ENCODE measurements at regions not wholly inside any gene's neighbourhood (a gene's known extent, or its start where the extent isn't known, plus 50 kb on each side); places are given as distances from the start of the nearest gene placed in this dataset.
A peak's percentile ranks its signal among the peaks of the same experiment; 100 is the strongest.

DNA sequence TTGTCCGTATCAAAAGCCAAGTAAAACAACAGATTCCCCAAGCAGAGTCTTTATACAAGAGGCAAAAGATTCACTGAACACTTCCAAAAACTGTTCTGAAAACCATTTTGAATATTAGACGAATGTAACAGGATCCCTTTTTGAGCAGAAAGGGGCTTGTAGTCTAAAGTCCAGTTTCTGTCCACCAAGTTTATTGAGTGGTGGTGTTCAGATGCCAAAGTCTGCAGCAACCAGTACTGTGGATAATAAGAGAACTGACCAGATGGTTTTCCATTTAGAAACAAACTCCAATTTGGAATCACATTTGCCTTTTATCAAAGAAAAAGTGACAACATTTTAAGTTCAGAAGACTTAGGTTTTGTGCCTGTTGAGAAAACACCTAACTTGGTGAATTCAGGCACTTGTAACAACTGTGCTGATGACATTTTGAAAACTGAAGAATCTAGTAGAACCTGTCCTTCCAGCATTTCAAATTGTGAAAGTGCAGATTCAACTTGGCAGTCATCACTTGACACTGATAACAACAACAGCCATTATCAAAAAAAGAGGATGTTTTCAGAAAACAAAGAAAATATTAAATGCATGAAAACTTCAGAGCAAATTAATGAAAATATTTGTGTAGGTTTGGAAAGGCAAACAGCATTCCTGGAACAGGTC is 217.1 kb downstream of the CSNK2A3 start:
- no peak for DNase-seq

GRCh38 chr11:11129118-11129517 is 223.9 kb downstream of the CSNK2A3 start:
- no peak for DNase-seq

DNA sequence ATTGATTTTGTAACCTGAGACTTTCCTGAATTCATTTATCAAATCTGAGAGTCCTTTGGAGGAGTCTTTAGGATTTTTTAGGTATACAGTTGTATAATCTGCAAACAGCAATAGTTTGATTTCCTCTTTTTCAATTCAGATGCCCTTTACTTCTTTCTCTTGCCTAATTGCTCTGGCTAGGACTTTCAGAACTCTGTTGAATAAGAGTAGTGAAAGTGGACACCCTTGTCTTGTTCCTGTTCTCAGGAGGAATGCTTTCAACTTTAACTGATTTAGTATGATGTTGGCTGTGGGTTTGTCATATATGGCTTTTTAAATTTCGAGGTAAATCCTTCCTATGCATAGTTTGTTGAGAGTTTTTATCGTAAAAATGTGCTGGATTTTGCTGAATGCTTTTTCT is 227.4 kb downstream of the CSNK2A3 start:
- no peak for DNase-seq

GRCh38 chr11:11122749-11123148 is 230.3 kb downstream of the CSNK2A3 start:
- no peak for DNase-seq

DNA sequence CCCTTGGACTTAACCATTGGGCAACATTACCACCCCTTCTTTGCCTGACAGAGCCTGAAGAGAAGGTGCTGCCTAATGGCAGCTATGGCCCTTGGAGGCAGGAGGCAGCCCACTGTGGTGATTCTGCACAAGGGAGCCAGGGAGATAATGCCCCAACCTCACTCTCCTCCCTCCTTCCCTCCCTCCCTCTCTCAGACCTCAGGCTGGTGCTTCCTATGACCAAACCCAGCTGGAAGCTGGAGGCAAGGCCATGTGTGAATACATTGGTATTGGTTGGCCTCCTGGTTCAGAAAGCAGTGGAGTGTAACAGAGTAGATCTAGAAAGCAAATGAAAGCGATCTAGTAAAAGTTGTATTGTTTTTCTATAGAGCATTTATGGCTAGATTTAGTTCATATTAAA is 233.1 kb downstream of the CSNK2A3 start:
- no peak for DNase-seq

- no peak for DNase-seq
These were observed 235.3 kb downstream of the CSNK2A3 start for GRCh38 chr11:11117730-11118129.

GRCh38 chr11:11115475-11115874 is 237.6 kb downstream of the CSNK2A3 start:
- no peak for DNase-seq

DNA sequence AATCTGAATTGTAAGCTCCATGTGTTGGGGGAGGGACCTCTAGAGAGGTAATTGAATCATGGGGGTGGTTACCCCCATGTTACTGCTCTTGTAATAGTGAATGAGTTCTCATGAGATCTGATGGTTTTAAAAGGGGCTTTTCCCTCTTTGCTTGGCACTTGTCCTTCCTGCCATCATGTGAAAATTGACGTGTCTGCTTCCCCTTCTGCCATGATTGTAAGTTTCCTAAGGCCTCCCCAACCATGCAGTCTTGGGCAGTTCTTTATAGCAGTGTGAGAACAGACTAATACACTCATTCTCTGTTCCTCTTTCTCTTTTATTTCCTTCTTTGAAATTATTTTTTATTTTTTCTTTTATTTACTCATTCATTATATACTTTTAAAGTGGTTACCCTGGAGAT is 239.4 kb downstream of the CSNK2A3 start:
- no peak for DNase-seq

DNA sequence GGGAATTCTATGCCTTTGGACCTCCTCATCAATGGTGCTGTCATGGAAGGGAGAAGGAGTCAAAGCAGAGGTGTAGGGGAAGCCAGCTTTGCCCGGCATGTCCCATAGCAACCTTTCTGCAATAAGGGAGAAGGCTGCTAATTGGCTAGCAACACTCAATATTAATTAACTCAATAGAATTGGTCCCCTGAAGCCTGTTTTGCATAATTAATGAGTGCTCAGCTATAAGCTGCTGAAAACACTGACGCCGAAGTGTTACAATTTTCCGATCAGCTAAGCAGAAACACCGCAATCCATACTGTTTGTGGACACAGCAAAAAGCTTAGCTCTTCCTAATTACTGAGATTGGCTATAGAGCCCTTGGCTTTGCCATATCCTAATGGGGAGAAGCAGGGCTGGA is 245.0 kb downstream of the CSNK2A3 start:
- no peak for DNase-seq

GRCh38 chr11:11107076-11107723 is 245.8 kb downstream of the CSNK2A3 start:
- DNase-seq, result no peak

GRCh38 chr11:11105361-11105760 is 247.5 kb upstream of the ZBED5 start:
- DNase-seq, result no peak

- no peak for DNase-seq
These were observed 238.2 kb upstream of the ZBED5 start for GRCh38 chr11:11095831-11096723.

DNA sequence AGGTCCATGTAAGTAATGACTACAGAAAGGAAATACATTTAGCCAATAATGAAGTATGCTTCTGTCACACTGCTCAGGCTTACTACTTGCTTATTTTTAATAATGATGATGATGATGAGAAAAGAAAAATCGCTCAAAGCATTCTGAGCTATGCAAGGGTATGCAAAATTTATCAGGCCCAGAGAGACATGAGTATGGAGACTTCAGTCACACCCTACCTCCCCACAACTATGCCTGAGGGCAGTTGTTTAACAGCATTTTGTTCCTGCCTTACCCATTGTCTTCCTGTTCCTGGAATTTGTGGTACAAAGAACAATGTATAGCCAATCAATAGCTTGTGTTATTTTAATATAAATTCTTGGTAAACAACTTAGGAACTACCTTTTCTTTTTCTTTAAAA is 232.6 kb upstream of the ZBED5 start:
- DNase-seq, result no peak

- no peak for DNase-seq
These were observed 232.0 kb upstream of the ZBED5 start for GRCh38 chr11:11089805-11090204.

DNA sequence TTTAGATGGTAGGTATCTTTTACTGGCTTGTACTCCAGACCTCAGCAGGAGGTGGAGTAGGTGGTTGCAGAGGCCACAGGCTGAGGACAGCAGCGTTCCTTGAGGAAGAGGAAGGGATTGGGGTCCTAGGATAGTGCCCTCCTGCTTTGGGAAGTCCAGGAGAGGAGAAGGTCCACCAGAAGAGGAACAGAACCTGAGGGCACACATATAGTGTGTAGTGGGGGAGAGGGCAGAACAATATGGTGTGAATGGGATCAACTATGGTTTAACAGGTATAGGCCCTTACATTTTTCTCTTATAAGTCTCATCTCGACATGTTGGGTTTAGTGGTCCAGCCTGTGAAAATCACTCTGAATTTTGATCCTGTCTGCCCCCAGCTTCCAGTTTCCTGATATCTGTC is 229.1 kb upstream of the ZBED5 start:
- no peak for DNase-seq

DNA sequence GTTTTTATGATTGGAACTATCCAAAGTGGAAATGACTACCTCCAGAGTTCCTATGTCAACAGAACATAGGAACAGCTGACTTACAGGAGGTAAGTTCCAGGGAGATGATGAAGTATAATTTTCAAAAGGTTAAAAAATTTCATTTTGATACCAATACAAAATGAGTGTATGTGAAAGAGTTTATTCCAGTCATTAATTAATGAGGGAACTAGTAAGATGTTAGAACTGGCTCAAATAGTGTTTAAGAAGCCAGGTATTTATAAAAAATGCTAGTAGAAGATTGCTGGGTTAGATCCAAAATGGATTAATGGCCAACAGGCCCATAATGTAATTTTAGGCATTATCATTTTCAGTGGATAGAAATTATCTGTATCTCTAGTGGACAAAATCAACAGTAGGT is 227.7 kb upstream of the ZBED5 start:
- DNase-seq, result no peak

DNA sequence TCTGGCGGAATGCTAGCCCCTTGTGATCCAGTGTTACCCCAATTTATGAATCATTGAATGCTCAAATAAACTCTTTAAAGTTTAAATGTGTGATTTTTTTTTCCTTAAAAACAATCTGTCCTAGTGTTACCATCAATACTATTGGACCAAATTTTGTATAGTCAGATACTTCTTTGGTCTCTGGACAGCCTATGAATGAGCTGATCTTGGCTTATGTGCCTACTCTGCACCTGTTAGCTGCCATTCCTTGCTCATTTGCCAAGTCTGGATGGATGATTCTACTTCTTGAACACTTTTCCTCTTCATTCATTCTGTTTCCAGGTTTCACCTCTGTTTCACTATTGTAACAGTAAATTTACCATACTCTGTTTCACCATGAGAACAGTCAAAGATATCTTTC is 226.5 kb upstream of the ZBED5 start:
- no peak for DNase-seq

DNA sequence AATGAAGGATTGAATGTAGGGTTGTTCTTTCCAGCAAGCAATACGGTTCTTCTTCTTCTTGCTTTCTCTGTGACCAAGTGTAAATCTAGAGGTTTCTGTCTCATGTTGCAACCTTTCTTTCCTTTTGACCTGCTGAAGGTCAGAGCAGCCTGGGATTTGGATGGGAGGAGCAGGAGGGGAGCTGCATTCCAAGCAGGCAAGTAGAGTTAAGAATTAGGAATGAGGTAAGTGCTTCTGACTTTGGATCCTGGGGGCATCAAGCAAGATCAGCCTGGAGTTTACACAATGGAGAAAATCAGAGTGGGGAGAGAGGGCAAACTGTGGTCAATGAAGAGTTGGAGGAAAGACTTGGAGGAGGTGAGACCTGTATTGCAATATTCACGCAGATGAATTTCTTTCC is 225.6 kb upstream of the ZBED5 start:
- no peak for DNase-seq

DNA sequence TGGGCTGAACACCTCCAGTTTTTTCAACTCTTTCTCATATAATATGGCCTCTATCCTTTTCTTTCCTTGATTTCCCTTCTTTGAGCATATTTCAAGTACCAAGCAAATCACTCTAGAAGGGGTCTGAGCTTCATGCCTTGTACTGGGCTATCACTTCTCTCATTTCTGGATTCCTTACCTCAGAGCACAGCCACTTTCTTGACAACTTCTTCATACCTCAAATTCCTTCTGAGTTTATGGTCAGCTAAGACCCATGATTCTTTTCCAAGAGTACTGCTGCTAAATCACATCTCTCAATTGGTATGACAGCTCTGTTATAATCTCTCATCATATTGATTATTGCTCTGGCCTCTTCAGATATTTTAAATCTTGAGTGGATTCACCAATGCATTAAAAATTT is 224.8 kb upstream of the ZBED5 start:
- DNase-seq, result peak; percentile 12

DNA sequence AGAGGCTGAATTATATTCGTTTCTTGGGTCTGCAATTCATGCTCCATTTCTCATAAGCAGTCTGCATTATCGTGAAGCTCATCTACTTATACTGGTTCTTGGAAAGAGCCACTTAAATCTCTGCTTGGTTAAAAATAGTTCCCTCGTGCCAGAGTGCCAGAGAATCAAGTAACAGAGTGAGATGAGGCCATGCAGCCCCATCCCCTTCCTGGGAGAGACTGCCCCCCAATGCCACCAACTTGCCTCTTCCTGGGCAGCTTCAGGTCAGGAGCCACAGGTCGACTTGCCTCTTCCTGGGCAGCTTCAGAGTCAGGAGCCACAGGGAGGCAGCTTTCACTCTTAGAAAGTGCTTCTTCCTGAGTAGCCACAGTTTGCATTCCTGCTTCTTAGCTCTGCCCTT is 223.9 kb upstream of the ZBED5 start:
- DNase-seq, result no peak

DNA sequence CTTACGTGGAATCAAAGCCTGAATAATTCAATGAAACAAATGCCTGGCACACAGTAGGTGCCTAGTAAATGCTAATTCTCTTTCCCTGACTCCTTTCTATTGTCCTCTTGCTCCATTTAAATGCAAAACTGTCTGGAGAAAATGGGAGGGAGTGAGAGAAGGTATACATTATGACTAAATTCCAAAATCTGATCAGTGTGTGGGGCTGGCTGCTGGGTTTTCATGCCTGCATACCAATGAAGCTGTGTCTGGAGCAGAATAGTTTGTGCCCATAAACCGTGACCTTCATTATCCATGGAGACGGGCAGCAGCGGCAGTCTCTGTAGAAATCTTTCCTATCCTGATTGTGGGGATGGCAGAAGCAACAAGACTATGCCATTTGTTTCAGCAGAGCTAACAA is 223.4 kb upstream of the ZBED5 start:
- no peak for DNase-seq

DNA sequence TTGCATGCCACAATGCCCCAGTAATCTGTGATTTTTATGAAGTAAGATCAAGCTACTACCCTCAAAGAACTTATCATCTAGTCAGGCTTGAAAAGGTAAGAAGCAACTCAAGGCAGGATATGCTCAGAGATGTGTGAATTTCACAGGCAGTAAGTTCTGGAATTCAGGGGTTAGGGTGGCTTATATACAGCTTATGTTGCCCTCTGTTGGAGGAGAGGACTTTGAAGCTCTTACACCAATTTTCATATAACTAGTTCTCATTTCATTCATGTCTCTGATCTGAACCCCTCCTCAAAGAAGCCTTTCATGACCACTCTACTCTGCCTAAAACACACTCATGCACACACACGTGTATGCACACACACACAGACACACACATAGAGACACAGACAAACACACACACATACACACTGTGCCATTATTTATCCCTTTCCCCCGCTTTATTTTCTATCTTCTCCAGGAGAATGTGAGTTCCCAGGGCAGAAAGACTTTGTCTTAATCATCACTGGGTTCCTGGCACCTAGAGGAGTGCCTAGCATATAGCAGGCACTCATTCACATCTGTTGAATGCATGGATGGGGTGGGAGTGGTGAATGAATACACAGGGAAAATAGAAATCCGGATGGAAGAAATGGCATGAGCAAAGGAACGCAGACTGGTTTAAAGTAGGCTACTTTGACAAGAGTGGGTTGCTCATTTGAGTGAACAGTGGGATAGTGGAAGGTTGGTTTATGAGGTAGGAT is 220.7 kb upstream of the ZBED5 start:
- DNase-seq, result peak; percentile 4

GRCh38 chr11:11077898-11078297 is 220.0 kb upstream of the ZBED5 start:
- DNase-seq, result no peak
